Dermis blood vessel endothelial cell (primary cell): ENCODE measurements at regions not wholly inside any gene's neighbourhood (a gene's known extent, or its start where the extent isn't known, plus 50 kb on each side); places are given as distances from the start of the nearest gene placed in this dataset.

Experiments used
- DNase-seq: peaks from one replicate; pipeline ENCODE4 v3.0.0; 2010

DNA sequence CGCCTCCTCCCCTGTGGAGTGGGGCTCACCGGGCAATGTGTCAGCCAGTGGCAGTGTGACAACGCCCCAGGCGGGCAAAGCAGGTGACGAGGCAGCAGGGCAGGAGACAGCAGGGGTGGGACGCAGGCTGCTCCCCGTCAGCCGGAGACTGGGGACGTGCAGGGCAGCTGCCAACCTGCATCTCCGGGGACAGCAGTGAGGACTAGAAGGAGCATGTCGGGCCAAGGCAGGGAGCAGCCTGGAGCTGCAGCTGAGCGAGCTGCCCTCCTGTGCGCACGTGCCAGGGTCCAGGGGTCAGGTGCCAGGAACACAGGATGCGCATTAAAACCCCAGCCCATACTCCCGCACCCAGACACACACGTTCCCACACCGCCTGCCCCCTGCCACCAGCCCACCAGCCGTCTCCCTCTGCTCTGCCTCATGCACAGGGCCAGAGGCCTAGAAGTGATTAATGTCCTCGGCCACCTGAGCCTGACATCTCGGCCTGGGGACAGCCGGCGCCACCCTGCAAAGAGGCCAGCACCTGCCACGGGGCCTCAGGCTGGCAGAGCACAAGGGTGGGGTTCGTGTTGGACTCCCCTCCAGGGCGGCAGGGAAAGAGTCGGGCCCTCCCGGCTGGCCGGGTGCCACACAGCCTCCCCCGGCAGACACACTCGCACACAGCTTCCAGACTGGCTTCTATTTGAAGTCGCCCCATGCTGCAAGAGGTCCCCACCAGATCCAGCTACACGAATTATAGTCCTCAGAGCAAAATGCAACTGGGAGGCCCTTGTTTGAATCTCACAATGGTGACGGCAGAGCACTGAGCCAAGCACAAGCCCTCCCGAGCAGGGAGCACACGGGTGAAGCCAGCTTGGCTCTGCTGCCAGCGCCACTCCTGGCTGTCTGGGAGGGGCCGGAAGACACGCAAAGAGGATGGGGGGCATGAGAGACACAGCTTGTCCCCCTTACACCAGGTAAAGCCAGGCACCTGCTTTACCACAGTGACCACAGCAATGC, 90.4 kb downstream of the RBFOX3 start:
- DNase-seq, result no peak

DNA sequence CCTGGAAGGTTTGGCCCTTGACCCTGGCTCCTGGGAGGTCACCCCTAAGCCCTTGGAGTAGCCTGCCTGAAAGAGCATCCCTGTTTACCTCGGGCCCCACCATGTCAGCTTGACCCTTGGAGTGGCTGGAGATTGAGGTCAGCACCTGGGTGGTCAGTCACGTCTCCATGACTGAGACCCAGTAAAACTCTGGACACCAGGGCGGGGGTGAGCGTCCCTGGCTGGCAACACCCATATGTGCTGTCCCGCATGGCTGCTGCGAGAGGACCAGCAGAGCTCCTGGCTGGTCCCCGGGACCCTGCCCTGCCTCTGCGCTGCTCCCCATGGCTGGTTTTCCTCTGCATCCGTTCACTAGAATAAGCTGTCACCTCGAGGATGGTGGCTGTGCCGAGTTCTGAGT, 91.2 kb downstream of the RBFOX3 start:
- DNase-seq, result no peak

GRCh38 chr17:79518585-79519523, 92.0 kb downstream of the RBFOX3 start:
- DNase-seq, result no peak

DNA sequence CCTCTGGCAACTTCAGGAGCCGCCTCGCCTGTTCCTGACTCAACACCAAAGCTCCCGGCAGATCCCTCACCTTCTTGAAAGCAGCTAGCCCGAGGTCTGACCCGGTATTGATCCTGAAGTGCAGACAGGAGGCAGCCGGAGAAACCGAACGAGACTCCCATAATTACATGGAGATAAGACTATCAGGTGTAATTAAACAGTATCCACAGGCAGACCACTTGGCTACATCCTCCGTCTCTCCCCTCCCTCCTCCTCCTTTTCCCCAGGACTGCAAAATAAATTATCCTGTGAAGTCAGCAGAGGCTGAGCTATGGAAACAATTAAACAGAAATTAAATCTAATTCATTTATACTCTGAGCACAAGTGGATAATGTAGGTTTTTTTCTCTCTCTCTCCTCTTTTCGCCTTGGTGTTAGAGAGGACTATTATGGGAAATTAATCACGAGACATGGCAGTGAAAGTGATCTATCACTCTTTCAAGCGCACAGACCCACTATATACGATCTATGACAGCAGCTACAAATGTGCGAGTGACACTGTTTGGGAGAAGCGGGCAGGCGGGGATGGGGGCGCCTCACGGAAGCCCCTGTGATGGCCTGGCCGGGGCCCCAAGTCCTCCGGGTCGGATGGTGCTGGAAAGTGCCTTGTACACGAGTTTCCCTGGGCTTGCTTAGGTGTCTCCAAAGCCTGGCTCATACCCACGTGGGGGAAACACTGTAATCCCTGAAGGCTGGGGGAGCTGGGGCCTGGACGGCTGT, 92.8 kb downstream of the RBFOX3 start:
- no peak for DNase-seq

GRCh38 chr17:79515646-79516571, 94.9 kb downstream of the RBFOX3 start:
- no peak for DNase-seq

DNA sequence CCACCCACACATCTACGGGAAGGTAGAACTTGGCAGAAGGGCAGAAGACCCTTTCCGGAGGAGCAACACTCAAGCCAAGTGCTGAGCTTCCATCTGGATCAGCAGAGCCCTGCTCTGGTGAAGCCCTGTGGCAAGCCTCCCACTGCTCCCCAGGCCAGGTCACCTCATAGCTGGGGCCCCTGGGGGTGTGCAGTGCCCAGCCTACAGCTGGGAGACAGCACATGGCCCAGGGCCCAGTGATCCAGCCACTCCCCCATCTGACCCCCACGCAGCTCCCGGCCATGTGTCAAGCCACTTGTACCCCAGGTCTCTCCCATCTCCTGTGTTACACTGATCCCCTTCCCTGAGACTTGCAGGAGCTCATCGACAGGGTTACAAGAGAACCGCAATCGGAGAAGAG, 95.7 kb downstream of the RBFOX3 start:
- no peak for DNase-seq

- DNase-seq, result no peak
Measured at GRCh38 chr17:79513820-79514535, 96.9 kb downstream of the RBFOX3 start.

DNA sequence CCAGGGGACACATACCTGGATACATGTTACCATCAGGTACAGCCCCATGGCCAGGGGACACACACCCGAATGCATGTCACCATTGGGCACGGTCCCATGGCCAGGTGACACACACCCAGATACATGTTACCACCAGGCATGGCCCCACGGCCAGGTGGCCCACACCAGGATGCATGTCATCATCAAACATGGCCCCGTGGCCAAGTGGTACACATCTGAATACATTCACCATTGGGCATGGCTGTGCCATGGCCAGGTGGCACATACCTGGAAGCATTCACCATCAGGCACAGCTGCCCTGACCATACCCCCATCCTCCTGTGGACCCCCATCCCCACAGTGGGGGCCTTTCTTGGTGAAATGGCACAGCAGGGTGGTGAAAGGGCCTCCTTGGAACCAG, 97.6 kb downstream of the RBFOX3 start:
- DNase-seq, result no peak

DNA sequence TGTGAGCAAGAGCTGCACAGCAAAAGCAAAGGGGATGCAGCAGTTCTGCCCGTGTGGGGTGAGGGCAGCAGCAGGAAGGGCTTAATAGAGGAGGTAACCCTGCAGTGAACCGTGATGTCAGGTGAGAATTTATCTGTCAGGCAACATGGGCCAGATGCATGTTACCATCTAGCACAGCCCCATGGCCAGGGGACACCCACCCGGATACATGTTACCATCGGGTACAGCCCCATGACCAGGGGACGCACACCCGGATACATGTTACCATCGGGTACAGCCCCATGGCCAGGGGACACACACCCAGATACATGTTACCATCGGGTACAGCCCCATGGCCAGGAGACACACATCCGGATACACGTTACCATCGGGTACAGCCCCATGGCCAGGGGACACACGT, 99.4 kb downstream of the RBFOX3 start:
- DNase-seq, result no peak

DNA sequence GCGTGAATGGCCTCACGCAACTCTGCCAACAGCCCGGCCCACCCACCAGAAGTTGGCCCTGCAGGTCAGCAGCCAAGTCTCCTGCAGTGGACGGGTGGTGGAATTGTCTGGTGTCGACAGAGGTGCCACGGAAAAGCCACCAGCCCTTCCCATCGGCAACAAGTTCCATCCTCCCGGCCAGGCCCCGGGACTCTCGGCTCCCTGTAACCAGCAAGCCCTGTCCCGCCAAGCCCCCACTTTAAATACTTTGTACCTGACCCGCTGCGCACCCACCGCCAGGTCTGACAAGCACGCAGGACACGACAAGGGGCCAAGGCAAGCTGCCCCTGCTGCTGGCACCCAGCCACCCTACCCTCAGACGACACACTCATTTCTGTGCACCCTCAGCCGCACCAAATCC, 100.8 kb downstream of the RBFOX3 start:
- DNase-seq, result no peak

DNA sequence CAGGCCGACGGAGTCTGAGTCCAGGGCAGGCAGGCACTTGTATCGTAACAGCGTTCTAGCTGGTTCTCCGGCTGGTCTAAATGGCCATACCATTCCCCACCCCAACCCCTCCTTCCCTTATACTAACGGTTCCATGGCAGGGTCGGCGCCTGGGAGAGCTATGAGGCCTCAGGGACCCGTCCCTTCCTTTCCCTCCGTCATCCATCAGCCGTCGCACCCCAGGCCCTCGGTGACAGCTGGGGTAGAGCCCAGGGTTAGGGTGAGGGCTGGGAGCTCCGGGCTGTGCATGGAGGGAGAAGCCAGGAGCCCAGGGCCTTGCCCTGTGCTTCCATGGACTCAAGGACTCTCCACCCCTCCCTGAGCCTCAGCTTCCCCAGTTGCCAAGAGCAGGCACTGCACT, 101.4 kb downstream of the RBFOX3 start:
- DNase-seq, result no peak

GRCh38 chr17:79509008-79509407, 101.8 kb downstream of the RBFOX3 start:
- no peak for DNase-seq

DNA sequence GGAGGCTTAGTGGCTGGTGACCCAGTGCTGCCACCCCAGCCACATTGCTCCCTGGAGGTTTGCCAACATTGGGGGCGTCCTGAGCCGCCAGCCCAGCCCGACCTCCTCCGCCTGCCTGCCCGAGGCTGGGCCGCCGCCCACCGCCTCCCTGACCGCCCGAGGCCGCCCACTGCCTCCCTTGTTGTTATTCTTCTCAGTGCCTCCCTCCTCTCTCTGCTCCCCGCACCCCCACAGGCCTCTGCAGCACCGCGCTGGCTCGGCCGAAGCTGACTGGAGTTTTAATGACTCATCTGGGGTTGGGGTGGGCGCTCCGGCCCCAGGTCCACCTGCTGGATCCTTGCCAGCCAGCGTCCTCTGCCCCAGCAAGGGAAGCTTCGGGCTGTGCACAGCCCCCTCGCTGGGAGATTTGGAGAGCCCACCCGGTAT, 102.5 kb downstream of the RBFOX3 start:
- no peak for DNase-seq

DNA sequence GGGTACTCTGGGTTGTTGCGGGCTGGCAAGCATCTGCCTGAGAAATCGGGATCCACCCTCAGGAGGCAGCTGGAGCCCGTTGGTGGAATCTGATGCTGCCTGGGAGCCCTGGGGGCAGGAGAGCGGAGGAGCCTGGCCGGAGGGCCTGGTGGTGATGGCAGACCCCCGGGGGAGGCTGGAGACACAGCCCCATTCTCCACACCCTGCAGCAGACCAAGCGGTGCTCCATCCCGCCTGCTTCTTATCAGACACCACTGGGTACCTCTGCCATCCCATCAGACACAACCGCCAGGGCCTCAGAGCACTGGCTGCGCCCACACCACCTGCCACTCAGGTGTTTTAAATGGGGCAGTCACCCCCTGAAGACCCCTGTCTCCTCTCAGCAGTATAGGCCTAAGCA, 103.9 kb downstream of the RBFOX3 start:
- no peak for DNase-seq

GRCh38 chr17:79506150-79506870, 104.5 kb downstream of the RBFOX3 start:
- no peak for DNase-seq

- DNase-seq, result no peak
Measured at GRCh38 chr17:79505199-79505598, 105.7 kb downstream of the RBFOX3 start.

GRCh38 chr17:79504181-79504605, 106.7 kb downstream of the RBFOX3 start:
- no peak for DNase-seq

- no peak for DNase-seq
Measured at GRCh38 chr17:79503126-79503839, 107.6 kb downstream of the RBFOX3 start.

DNA sequence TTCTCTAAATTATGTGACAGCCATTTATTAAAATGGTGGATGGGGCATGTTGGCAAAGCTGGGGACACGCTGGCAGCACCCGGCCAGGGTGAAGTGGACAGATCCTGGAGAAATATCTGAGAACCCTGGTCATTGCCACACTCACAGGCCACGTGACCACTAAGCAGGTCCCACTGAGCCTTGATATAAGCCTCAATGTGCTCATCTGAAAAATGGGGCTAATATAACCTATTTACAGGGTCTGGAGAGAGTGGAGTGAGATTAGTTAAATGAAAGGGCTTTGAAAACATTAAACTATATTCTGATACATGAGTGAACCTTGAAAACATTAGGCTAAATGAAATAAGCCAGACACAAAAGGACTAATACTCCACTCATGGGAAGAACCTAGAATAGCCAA, 108.9 kb downstream of the RBFOX3 start:
- no peak for DNase-seq
